SK-N-SH treated with all-trans-retinoic acid at 6 μM for 48 hours (cell line): ENCODE measurements at regions not wholly inside any gene's neighbourhood (a gene's known extent, or its start where the extent isn't known, plus 50 kb on each side); places are given as distances from the start of the nearest gene placed in this dataset.

Experiments
- ATAC-seq: fragments of 200-7000 bp; cut with Tn5 transposase; 3 replicates; pipeline ENCODE4 v1.9.1; 2020; ENCODE audit warnings: mild to moderate bottlenecking, moderate library complexity
- ARNTL ChIP-seq: fragments of 450-650 bp; formaldehyde crosslinking; IDR thresholded peaks from 2 replicates; pipeline ENCODE4 v1.5.0; 2020; ENCODE audit warnings: low read depth, mild to moderate bottlenecking, moderate library complexity, borderline replicate concordance
- CREB5 ChIP-seq: fragments of 250-450 bp; sonication (Bioruptor Pico); IDR thresholded peaks from 2 replicates; pipeline ENCODE4 v1.5.1; 2020; ENCODE audit warnings: low read depth, mild to moderate bottlenecking, moderate library complexity
- CSDC2 ChIP-seq: fragments of 250-450 bp; sonication (Bioruptor Pico); IDR thresholded peaks from 2 replicates; pipeline ENCODE4 v1.5.0; 2020; ENCODE audit warnings: mild to moderate bottlenecking, moderate library complexity
- CSRNP3 ChIP-seq: fragments of 250-450 bp; sonication (Bioruptor Pico); IDR thresholded peaks from 2 replicates; pipeline ENCODE4 v1.5.1; 2021; ENCODE audit warnings: mild to moderate bottlenecking, moderate library complexity
- ESRRG ChIP-seq: fragments of 250-450 bp; sonication (Bioruptor Pico); IDR thresholded peaks from 2 replicates; pipeline ENCODE4 v1.6.1; 2021; ENCODE audit warnings: mild to moderate bottlenecking
- ISL1 ChIP-seq: fragments of 250-450 bp; sonication (Bioruptor Pico); IDR thresholded peaks from 2 replicates; pipeline ENCODE4 v2.1.2; 2022; ENCODE audit warnings: mild to moderate bottlenecking, moderate library complexity
- PATZ1 ChIP-seq: fragments of 250-450 bp; sonication (Bioruptor Pico); IDR thresholded peaks from 2 replicates; pipeline ENCODE4 v1.8.0; 2020; ENCODE audit warnings: mild to moderate bottlenecking, moderate library complexity, borderline replicate concordance
- POU6F1 ChIP-seq: fragments of 250-450 bp; sonication (Bioruptor Pico); IDR thresholded peaks from 2 replicates; pipeline ENCODE4 v1.8.0; 2021; ENCODE audit warnings: low read depth, mild to moderate bottlenecking, moderate library complexity, borderline replicate concordance
- PPARA ChIP-seq: fragments of 250-450 bp; sonication (Bioruptor Pico); IDR thresholded peaks from 2 replicates; pipeline ENCODE4 v1.5.0; 2020; ENCODE audit warnings: mild to moderate bottlenecking, borderline replicate concordance
- RARB ChIP-seq: fragments of 250-450 bp; sonication (Bioruptor Pico); IDR thresholded peaks from 2 replicates; pipeline ENCODE4 v1.8.0; 2021; ENCODE audit warnings: mild to moderate bottlenecking, moderate library complexity
- SNAI2 ChIP-seq: fragments of 250-450 bp; sonication (Bioruptor Pico); IDR thresholded peaks from 2 replicates; pipeline ENCODE4 v1.5.0; 2020; ENCODE audit warnings: mild to moderate bottlenecking, moderate library complexity
- TCF4 ChIP-seq: fragments of 250-450 bp; sonication (Bioruptor Pico); IDR thresholded peaks from 2 replicates; pipeline ENCODE4 v1.8.0; 2021; ENCODE audit warnings: mild to moderate bottlenecking, moderate library complexity, borderline replicate concordance
- TOX ChIP-seq: fragments of 250-450 bp; sonication (Bioruptor Pico); IDR thresholded peaks from 2 replicates; pipeline ENCODE4 v1.8.0; 2021; ENCODE audit warnings: mild to moderate bottlenecking, moderate library complexity, borderline replicate concordance
- TSHZ2 ChIP-seq: fragments of 250-450 bp; sonication (Bioruptor Pico); IDR thresholded peaks from 2 replicates; pipeline ENCODE4 v1.5.0; 2020; ENCODE audit warnings: mild to moderate bottlenecking, moderate library complexity
- ZC3H10 ChIP-seq: fragments of 250-450 bp; sonication (Bioruptor Pico); IDR thresholded peaks from 2 replicates; pipeline ENCODE4 v1.5.1; 2021; ENCODE audit warnings: mild to moderate bottlenecking, moderate library complexity
- ZFP3 ChIP-seq: fragments of 250-450 bp; sonication (Bioruptor Pico); IDR thresholded peaks from 2 replicates; pipeline ENCODE4 v1.5.0; 2020; ENCODE audit warnings: mild to moderate bottlenecking, moderate library complexity
- ZFP30 ChIP-seq: fragments of 450-650 bp; formaldehyde crosslinking; IDR thresholded peaks from 2 replicates; pipeline ENCODE4 v1.5.0; 2022; ENCODE audit warnings: mild to moderate bottlenecking, moderate library complexity
- ZNF565 ChIP-seq: fragments of 450-650 bp; formaldehyde crosslinking; conservative IDR thresholded peaks from 2 replicates; pipeline ENCODE4 v1.5.0; 2020; ENCODE audit warnings: low read depth, mild to moderate bottlenecking, moderate library complexity
- ZNF70 ChIP-seq: fragments of 450-650 bp; formaldehyde crosslinking; IDR thresholded peaks from 2 replicates; pipeline ENCODE4 v1.5.0; 2020; ENCODE audit warnings: mild to moderate bottlenecking, moderate library complexity
- ZNF8 ChIP-seq: fragments of 450-650 bp; formaldehyde crosslinking; IDR thresholded peaks from 2 replicates; pipeline ENCODE4 v1.5.0; 2020; ENCODE audit warnings: mild to moderate bottlenecking, moderate library complexity

- TF ChIP-seq RARB (no peak), SNAI2 (no peak), ZNF70 (CRISPR knock-in tag) (no peak), ZFP3 (no peak), ESRRG (CRISPR knock-in tag) (no peak), TSHZ2 (CRISPR knock-in tag) (no peak)
Observed at GRCh38 chr1:14535619-14536355, 62.7 kb upstream of the KAZN start (continued).

GRCh38 chr1:14538335-14538734 lies 60.1 kb upstream of the KAZN start:
- no peak for ATAC-seq
- TF ChIP-seq ZFP30 (no peak), SNAI2 (no peak), ZNF565 (CRISPR knock-in tag) (no peak), CSDC2 (CRISPR knock-in tag) (no peak), ESRRG (CRISPR knock-in tag) (no peak), CREB5 (CRISPR knock-in tag) (no peak), ZNF70 (CRISPR knock-in tag) (no peak), ZNF8 (CRISPR knock-in tag) (no peak), ARNTL (CRISPR knock-in tag) (no peak), PATZ1 (CRISPR knock-in tag) (no peak), CSRNP3 (CRISPR knock-in tag) (no peak), RARB (no peak), ISL1 (CRISPR knock-in tag) (no peak), ZFP3 (no peak), POU6F1 (CRISPR knock-in tag) (no peak), ZC3H10 (CRISPR knock-in tag) (no peak), PPARA (CRISPR knock-in tag) (no peak), TCF4 (no peak)

GRCh38 chr1:14539309-14539708 lies 59.2 kb upstream of the KAZN start:
- ATAC-seq: no peak

More at GRCh38 chr1:14539309-14539708, 59.2 kb upstream of the KAZN start:
- TF ChIP-seq PATZ1 (CRISPR knock-in tag): no peak
- TF ChIP-seq SNAI2: no peak
- TF ChIP-seq TOX: no peak
